GM23338 (cell line): ENCODE measurements at regions not wholly inside any gene's neighbourhood (a gene's known extent, or its start where the extent isn't known, plus 50 kb on each side); places are given as distances from the start of the nearest gene placed in this dataset.
A peak's percentile ranks its signal among the peaks of the same experiment; 100 is the strongest.

Source experiments
- ATAC-seq: fragments of 200-7000 bp; cut with Tn5 transposase; 3 replicates; pipeline ENCODE4 v1.9.1; 2020
- DNase-seq: peaks from one replicate; pipeline ENCODE4 v3.0.0-alpha.2; 2015; ENCODE audit warnings: low spot score
- H2AFZ ChIP-seq: fragments of 200-600 bp; sonication (generic); 2 replicates; pipeline ENCODE4 v1.8.0; 2016; ENCODE audit warnings: antibody characterized with exemption, mild to moderate bottlenecking, moderate library complexity
- H3F3A ChIP-seq: fragments of 200-600 bp; sonication (generic); replicated peaks from 2 replicates; pipeline ENCODE4 v1.8.0; 2017; ENCODE audit warnings: antibody characterized with exemption, mixed run types, low read depth
- H3K27ac ChIP-seq: fragments of 200-600 bp; sonication (generic); 2 replicates; pipeline ENCODE4 v1.6.1; 2016; ENCODE audit warnings: low read depth
- H3K27me3 ChIP-seq: fragments of 200-600 bp; sonication (generic); 2 replicates; pipeline ENCODE4 v1.8.0; 2016; ENCODE audit warnings: mild to moderate bottlenecking, mixed run types, moderate library complexity; ENCODE audit not compliant: insufficient read depth
- H3K36me3 ChIP-seq: fragments of 200-600 bp; sonication (generic); 2 replicates; pipeline ENCODE4 v1.8.0; 2016; ENCODE audit warnings: mild to moderate bottlenecking; ENCODE audit not compliant: insufficient read depth
- H3K4me1 ChIP-seq: fragments of 200-600 bp; sonication (generic); 2 replicates; pipeline ENCODE4 v1.8.0; 2016; ENCODE audit warnings: mild to moderate bottlenecking, moderate library complexity; ENCODE audit not compliant: insufficient read depth
- H3K4me2 ChIP-seq: fragments of 200-600 bp; sonication (generic); 2 replicates; pipeline ENCODE4 v1.7.1; 2017; ENCODE audit warnings: mixed run types
- H3K4me3 ChIP-seq: fragments of 200-600 bp; sonication (generic); 2 replicates; pipeline ENCODE4 v1.6.1; 2016; ENCODE audit warnings: mixed run types
- H3K79me2 ChIP-seq: fragments of 200-600 bp; sonication (generic); replicated peaks from 2 replicates; pipeline ENCODE4 v1.8.0; 2017; ENCODE audit warnings: mild to moderate bottlenecking; ENCODE audit not compliant: insufficient read depth
- H3K9me2 ChIP-seq: fragments of 200-600 bp; sonication (generic); 2 replicates; pipeline ENCODE4 v1.8.0; 2017; ENCODE audit not compliant: insufficient read depth
- H4K20me1 ChIP-seq: fragments of 200-600 bp; sonication (generic); replicated peaks from 2 replicates; pipeline ENCODE4 v1.8.0; 2017; ENCODE audit warnings: mild to moderate bottlenecking; ENCODE audit not compliant: insufficient read depth
- H3K27ac Mint-ChIP-seq: 2 replicates; pipeline ENCODE4 v1.8.0; 2020; ENCODE audit warnings: inconsistent platforms, mild to moderate bottlenecking, moderate library complexity, mixed read lengths
- H3K27me3 Mint-ChIP-seq: 3 replicates; pipeline ENCODE4 v1.8.0; 2022; ENCODE audit warnings: low read depth, mild to moderate bottlenecking, moderate library complexity, mixed read lengths, inconsistent platforms; ENCODE audit not compliant: insufficient read depth, poor library complexity
- H3K36me3 Mint-ChIP-seq: 3 replicates; pipeline ENCODE4 v1.8.0; 2021; ENCODE audit warnings: low read depth, mild to moderate bottlenecking, inconsistent platforms, moderate library complexity, mixed read lengths
- H3K4me1 Mint-ChIP-seq: 3 replicates; pipeline ENCODE4 v1.8.0; 2020; ENCODE audit warnings: mild to moderate bottlenecking, inconsistent platforms, mixed read lengths
- H3K4me3 Mint-ChIP-seq: 3 replicates; pipeline ENCODE4 v1.8.0; 2021; ENCODE audit warnings: moderate library complexity, mild to moderate bottlenecking, inconsistent platforms, mixed read lengths
- H3K9me3 Mint-ChIP-seq: 3 replicates; pipeline ENCODE4 v1.8.0; 2020; ENCODE audit warnings: moderate library complexity, mild to moderate bottlenecking, inconsistent platforms, mixed read lengths
- CREB1 ChIP-seq: fragments of 250-450 bp; sonication (Bioruptor Pico); IDR thresholded peaks from 2 replicates; pipeline ENCODE4 v1.5.0; 2020; ENCODE audit warnings: low read depth, mild to moderate bottlenecking, moderate library complexity
- ETS1 ChIP-seq: IDR thresholded peaks from 2 replicates; pipeline ENCODE4 v1.6.1; 2016; ENCODE audit warnings: antibody characterized with exemption
- EZH2 ChIP-seq: fragments of 200-600 bp; sonication (generic); IDR thresholded peaks from one replicate; pipeline ENCODE4 v1.8.0; 2017; ENCODE audit warnings: antibody characterized with exemption, mild to moderate bottlenecking, low read depth; ENCODE audit not compliant: unreplicated experiment
- EZH2phosphoT487 ChIP-seq: fragments of 200-600 bp; sonication (generic); IDR thresholded peaks from one replicate; pipeline ENCODE4 v1.8.1; 2018; ENCODE audit warnings: antibody characterized with exemption; ENCODE audit not compliant: unreplicated experiment
- JUNB ChIP-seq: IDR thresholded peaks from one replicate; pipeline ENCODE4 v1.6.1; 2016; ENCODE audit warnings: antibody characterized with exemption; ENCODE audit not compliant: unreplicated experiment
- NANOG ChIP-seq: IDR thresholded peaks from 2 replicates; pipeline ENCODE4 v1.6.1; 2016; ENCODE audit warnings: antibody characterized with exemption, borderline replicate concordance
- POLR2AphosphoS5 ChIP-seq: IDR thresholded peaks from 2 replicates; pipeline ENCODE4 v1.6.1; 2016; ENCODE audit warnings: antibody characterized with exemption, low read depth
- REST ChIP-seq: IDR thresholded peaks from one replicate; pipeline ENCODE4 v1.6.1; 2018; ENCODE audit warnings: antibody characterized with exemption; ENCODE audit not compliant: unreplicated experiment
- STAT1 ChIP-seq: IDR thresholded peaks from one replicate; pipeline ENCODE4 v1.6.1; 2016; ENCODE audit warnings: antibody characterized with exemption; ENCODE audit not compliant: unreplicated experiment
- ZNF114 ChIP-seq: fragments of 250-450 bp; sonication (Bioruptor Pico); IDR thresholded peaks from 2 replicates; pipeline ENCODE4 v1.5.0; 2020; ENCODE audit warnings: mild to moderate bottlenecking, moderate library complexity
- ZNF331 ChIP-seq: fragments of 250-450 bp; sonication (Bioruptor Pico); IDR thresholded peaks from 2 replicates; pipeline ENCODE4 v1.5.0; 2020; ENCODE audit warnings: low read depth, mild to moderate bottlenecking, moderate library complexity
- ZNF462 ChIP-seq: fragments of 250-450 bp; sonication (Bioruptor Pico); IDR thresholded peaks from 2 replicates; pipeline ENCODE4 v1.5.0; 2020; ENCODE audit warnings: mild to moderate bottlenecking, moderate library complexity
- TF ChIP-seq, protein P1 (sequence below), 2 experiments: fragments of 200-600 bp in 1 of 2; sonication (generic) in 1 of 2; conservative IDR thresholded peaks; 2 replicates each; pipeline versions ENCODE4 v1.5.1 to v1.6.1; 2016 to 2017; ENCODE audit warnings: antibody characterized with exemption in 2 of 2, low read depth in 2 of 2, mild to moderate bottlenecking in 2 of 2, moderate library complexity in 1 of 2

DNA sequence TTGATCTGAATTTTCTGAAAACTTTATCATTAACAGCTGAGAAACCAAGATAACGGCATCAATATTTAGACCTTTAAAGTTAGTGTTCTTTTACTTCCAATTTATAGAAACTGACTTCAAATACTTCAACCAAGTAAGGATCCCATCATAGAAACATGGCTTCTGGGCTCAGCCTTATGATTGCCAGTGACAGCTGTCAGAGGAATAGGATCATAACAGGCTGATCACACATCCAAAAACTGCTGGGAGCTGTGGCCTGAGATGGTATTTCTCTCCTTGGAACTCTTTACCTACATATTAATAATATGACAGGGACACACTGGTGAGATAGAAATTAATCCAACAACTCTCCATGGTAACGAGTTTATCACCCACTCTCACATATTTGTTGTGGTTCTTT, 448.3 kb upstream of the NMUR2 start:
- no peak for ATAC-seq
- Mint-ChIP-seq H3K36me3 (no peaks in the 10 kb centered on the region; the same call in 2 of the 3 replicates), H3K27me3 (no peaks in the 10 kb centered on the region)

More for the DNA sequence above, 448.3 kb upstream of the NMUR2 start:
- H3F3A ChIP-seq: no peaks in the 10 kb centered on the region
- TF ChIP-seq EZH2: no peak
- TF ChIP-seq STAT1: no peak
- TF ChIP-seq REST: no peak
- no peak for TF ChIP-seq ZNF114
- TF ChIP-seq, protein P1, sequence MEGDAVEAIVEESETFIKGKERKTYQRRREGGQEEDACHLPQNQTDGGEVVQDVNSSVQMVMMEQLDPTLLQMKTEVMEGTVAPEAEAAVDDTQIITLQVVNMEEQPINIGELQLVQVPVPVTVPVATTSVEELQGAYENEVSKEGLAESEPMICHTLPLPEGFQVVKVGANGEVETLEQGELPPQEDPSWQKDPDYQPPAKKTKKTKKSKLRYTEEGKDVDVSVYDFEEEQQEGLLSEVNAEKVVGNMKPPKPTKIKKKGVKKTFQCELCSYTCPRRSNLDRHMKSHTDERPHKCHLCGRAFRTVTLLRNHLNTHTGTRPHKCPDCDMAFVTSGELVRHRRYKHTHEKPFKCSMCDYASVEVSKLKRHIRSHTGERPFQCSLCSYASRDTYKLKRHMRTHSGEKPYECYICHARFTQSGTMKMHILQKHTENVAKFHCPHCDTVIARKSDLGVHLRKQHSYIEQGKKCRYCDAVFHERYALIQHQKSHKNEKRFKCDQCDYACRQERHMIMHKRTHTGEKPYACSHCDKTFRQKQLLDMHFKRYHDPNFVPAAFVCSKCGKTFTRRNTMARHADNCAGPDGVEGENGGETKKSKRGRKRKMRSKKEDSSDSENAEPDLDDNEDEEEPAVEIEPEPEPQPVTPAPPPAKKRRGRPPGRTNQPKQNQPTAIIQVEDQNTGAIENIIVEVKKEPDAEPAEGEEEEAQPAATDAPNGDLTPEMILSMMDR (conservative IDR thresholded peaks at IDR 0.05; ENCODE audit: low read depth in 2 of 2): no peak
- no peak for TF ChIP-seq JUNB
- TF ChIP-seq ETS1: no peak
- no peak for TF ChIP-seq EZH2phosphoT487
- TF ChIP-seq CREB1: no peak
- no peak for TF ChIP-seq POLR2AphosphoS5
- TF ChIP-seq ZNF462: no peak
- no peak for TF ChIP-seq ZNF331 (CRISPR knock-in tag)
- no peak for TF ChIP-seq NANOG
- H4K20me1 ChIP-seq: no peaks in the 10 kb centered on the region
- no peak overlapping the region for H3K4me3 ChIP-seq
- H3K4me3 Mint-ChIP-seq: no peak overlapping the region
- H3K9me2 ChIP-seq: no peaks in the 10 kb centered on the region
- peak overlapping the region; percentile 49; the same call in 1 of the 2 replicates for H3K4me2 ChIP-seq
- no peaks in the 10 kb centered on the region for H3K27me3 ChIP-seq
- H3K9me3 Mint-ChIP-seq: no peaks in the 10 kb centered on the region; the same call in 2 of the 3 replicates
- H3K27ac ChIP-seq: no peak overlapping the region
- peaks cover 16% of the 10 kb centered on the region for H3K4me1 ChIP-seq
- H3K79me2 ChIP-seq: no peaks in the 10 kb centered on the region
- H3K27ac Mint-ChIP-seq: no peak overlapping the region
- no peak overlapping the region for H2AFZ ChIP-seq
- H3K36me3 ChIP-seq: no peaks in the 10 kb centered on the region
- DNase-seq: no peak
- H3K4me1 Mint-ChIP-seq: peaks cover 27% of the 10 kb centered on the region
